A549 (cell line): ENCODE measurements at regions not wholly inside any gene's neighbourhood (a gene's known extent, or its start where the extent isn't known, plus 50 kb on each side); places are given as distances from the start of the nearest gene placed in this dataset.

Experiments used
- ATAC-seq, 2 experiments: fragments of 200-7000 bp in 1 of 2; fragments of >200 bp in 1 of 2; cut with Nextera tagmentation in 1 of 2; cut with Tn5 transposase in 1 of 2; 3 replicates each; pipeline versions ENCODE4 v1.8.0 to v1.9.1; 2018 to 2020; ENCODE audit warnings: mild to moderate bottlenecking in 1 of 2, moderate library complexity in 1 of 2
- CTCF ChIA-PET: fragments of 300-600 bp; sonication (Branson Sonifier 250); formaldehyde crosslinking; extraction: SDS; loops from one replicate; lab custom pipeline; 2021; ENCODE audit warnings: antibody characterized with exemption, inconsistent platforms; lab: Yijun Ruan, JAX
- POLR2A ChIA-PET: fragments of 350-600 bp; formaldehyde crosslinking; extraction: SDS; loops from one replicate; lab custom pipeline; 2021; ENCODE audit warnings: antibody characterized with exemption, inconsistent platforms; lab: Yijun Ruan, JAX
- DNase-seq, 2 experiments: peaks; one replicate each; pipeline versions ENCODE4 v3.0.0 to v3.0.0-alpha.2; 2011 to 2016; ENCODE audit warnings: low read depth in 1 of 2, low spot score in 1 of 2
- FAIRE-seq: peaks from 2 replicates; lab custom pipeline; 2011; peaks lifted over from hg19 to GRCh38; lab: Jason Lieb, UNC
- H3K27ac ChIP-seq, 2 experiments: fragments of >200 bp; sonication (Bioruptor Twin); formaldehyde crosslinking; 3 replicates each; pipeline ENCODE4 v1.5.1; 2016 to 2017
- H3K4me1 ChIP-seq: fragments of >200 bp; sonication (Bioruptor Twin); formaldehyde crosslinking; 3 replicates; pipeline ENCODE4 v1.6.1; 2016
- H3K4me2 ChIP-seq: fragments of >200 bp; sonication (Bioruptor Twin); formaldehyde crosslinking; 3 replicates; pipeline ENCODE4 v1.6.1; 2016
- H3K4me3 ChIP-seq: fragments of >200 bp; sonication (Bioruptor Twin); formaldehyde crosslinking; 3 replicates; pipeline ENCODE4 v1.5.1; 2016
- H3K9me3 ChIP-seq: fragments of >200 bp; sonication (Bioruptor Twin); formaldehyde crosslinking; 3 replicates; pipeline ENCODE4 v1.6.1; 2016
- CBX2 ChIP-seq: fragments of 200-600 bp; sonication (generic); IDR thresholded peaks from 2 replicates; pipeline ENCODE4 v1.6.1; 2016; ENCODE audit warnings: low read depth, mild to moderate bottlenecking, borderline replicate concordance
- CBX8 ChIP-seq: fragments of 200-600 bp; sonication (generic); IDR thresholded peaks from 2 replicates; pipeline ENCODE4 v1.6.1; 2016
- CEBPB ChIP-seq, 2 experiments: fragments of >200 bp in 1 of 2; sonication (Bioruptor Twin) in 1 of 2; formaldehyde crosslinking in 1 of 2; IDR thresholded peaks; 2 replicates each; pipeline ENCODE4 v1.6.1; 2012 to 2016
- CTCF ChIP-seq: fragments of >200 bp; sonication (Bioruptor Twin); formaldehyde crosslinking; IDR thresholded peaks from 3 replicates; pipeline ENCODE4 v1.5.1; 2016
- E2F6 ChIP-seq: IDR thresholded peaks from 2 replicates; pipeline ENCODE4 v1.6.1; 2012; ENCODE audit warnings: low read depth, borderline replicate concordance
- EHF ChIP-seq: fragments of 250-450 bp; sonication (Bioruptor Pico); IDR thresholded peaks from 2 replicates; pipeline ENCODE4 v1.5.0; 2020; ENCODE audit warnings: mild to moderate bottlenecking
- EHMT2 ChIP-seq: fragments of 200-600 bp; sonication (generic); IDR thresholded peaks from 2 replicates; pipeline ENCODE4 v1.6.1; 2016; ENCODE audit warnings: antibody characterized with exemption, low read depth, mild to moderate bottlenecking, moderate library complexity
- EP300 ChIP-seq, 2 experiments: fragments of >200 bp; sonication (Bioruptor Twin); formaldehyde crosslinking; IDR thresholded peaks; 2 replicates in 1 of 2; 3 replicates in 1 of 2; pipeline ENCODE4 v1.6.1; 2016 to 2017
- FOSB ChIP-seq: fragments of 250-450 bp; sonication (Bioruptor Pico); IDR thresholded peaks from 2 replicates; pipeline ENCODE4 v1.5.0; 2020; ENCODE audit warnings: mild to moderate bottlenecking, moderate library complexity
- HMGXB4 ChIP-seq: fragments of 250-450 bp; sonication (Bioruptor Pico); IDR thresholded peaks from 2 replicates; pipeline ENCODE4 v1.5.0; 2021; ENCODE audit warnings: mild to moderate bottlenecking, moderate library complexity, borderline replicate concordance
- HOXA7 ChIP-seq: fragments of 250-450 bp; sonication (Bioruptor Pico); IDR thresholded peaks from 2 replicates; pipeline ENCODE4 v1.5.0; 2020; ENCODE audit warnings: mild to moderate bottlenecking, moderate library complexity
- HOXB13 ChIP-seq: fragments of 250-450 bp; sonication (Bioruptor Pico); IDR thresholded peaks from 2 replicates; pipeline ENCODE4 v1.5.0; 2020; ENCODE audit warnings: low read depth, mild to moderate bottlenecking, moderate library complexity
- JUNB ChIP-seq: fragments of >200 bp; sonication (Bioruptor Twin); formaldehyde crosslinking; IDR thresholded peaks from 2 replicates; pipeline ENCODE4 v1.6.1; 2016
- MAFK ChIP-seq: fragments of 450-650 bp; IDR thresholded peaks from 2 replicates; pipeline ENCODE4 v1.6.1; 2014; ENCODE audit not compliant: partially characterized antibody
- MYC ChIP-seq: IDR thresholded peaks from 2 replicates; pipeline ENCODE4 v1.6.1; 2012; ENCODE audit warnings: mild to moderate bottlenecking, inconsistent platforms, low read length, improper control_type of control experiment, borderline replicate concordance
- PHF8 ChIP-seq: fragments of 200-600 bp; sonication (generic); IDR thresholded peaks from 2 replicates; pipeline ENCODE4 v1.6.1; 2016; ENCODE audit warnings: low read depth, mild to moderate bottlenecking, antibody characterized with exemption, moderate library complexity, borderline replicate concordance
- RAD21 ChIP-seq, 2 experiments: fragments of >200 bp in 1 of 2; sonication (Bioruptor Twin) in 1 of 2; formaldehyde crosslinking in 1 of 2; IDR thresholded peaks in 1 of 2; conservative IDR thresholded peaks in 1 of 2; 2 replicates in 1 of 2; 3 replicates in 1 of 2; pipeline ENCODE4 v1.6.1; 2012 to 2018; ENCODE audit warnings: inconsistent platforms in 1 of 2
- RARB ChIP-seq: fragments of 250-450 bp; sonication (Bioruptor Pico); IDR thresholded peaks from 2 replicates; pipeline ENCODE4 v1.8.0; 2021; ENCODE audit warnings: mild to moderate bottlenecking, moderate library complexity
- REST ChIP-seq: fragments of 200-600 bp; sonication (generic); IDR thresholded peaks from 2 replicates; pipeline ENCODE4 v1.6.1; 2016; ENCODE audit warnings: antibody characterized with exemption, mild to moderate bottlenecking, moderate library complexity
- RFX5 ChIP-seq: fragments of 450-650 bp; IDR thresholded peaks from 2 replicates; pipeline ENCODE4 v1.7.1; 2014; ENCODE audit warnings: antibody characterized with exemption, mild to moderate bottlenecking, moderate library complexity
- SREBF2 ChIP-seq: fragments of 450-650 bp; IDR thresholded peaks from 2 replicates; pipeline ENCODE4 v1.6.1; 2014; ENCODE audit warnings: mild to moderate bottlenecking, moderate library complexity
- ZC3H11A ChIP-seq: fragments of 450-650 bp; IDR thresholded peaks from 2 replicates; pipeline ENCODE4 v1.6.1; 2014; ENCODE audit warnings: antibody characterized with exemption, mild to moderate bottlenecking
- ZNF302 ChIP-seq: fragments of 250-450 bp; sonication (Bioruptor Pico); IDR thresholded peaks from 2 replicates; pipeline ENCODE4 v1.9.0; 2021; ENCODE audit warnings: inconsistent platforms, mild to moderate bottlenecking, moderate library complexity
- ZSCAN20 ChIP-seq: fragments of 250-450 bp; sonication (Bioruptor Pico); IDR thresholded peaks from 2 replicates; pipeline ENCODE4 v1.8.0; 2022; ENCODE audit warnings: mild to moderate bottlenecking, moderate library complexity
- WGBS: methylation state at CpG from one replicate; pipeline ENCODE4 v1.1.6; 2017; ENCODE audit errors: missing lambda C conversion rate; 5-methylcytosine and 5-hydroxymethylcytosine counted together

- Histone ChIP-seq H3K4me2 (no peak overlapping the region), H3K4me3 (no peak overlapping the region), H3K9me3 (no peaks in the 10 kb centered on the region), H3K27ac (no peak overlapping the region), H3K4me1 (no peaks in the 10 kb centered on the region)
- FAIRE-seq = no peak
- CTCF ChIA-PET = interaction anchor here (1.2 to 1.8 kb wide), 2 partner anchors 10 to 1834 kb away, joined by 3 to 8 read pairs; no protein-coding TSS in a partner anchor
- DNase-seq = no peak
- POLR2A ChIA-PET = no interaction called here
- 51% methylated on average over 13 of the region's 13 CpGs for whole genome bisulfite sequencing
- TF ChIP-seq SREBF2 (no peak), FOSB (CRISPR knock-in tag) (no peak), HOXB13 (CRISPR knock-in tag) (no peak), ZC3H11A (no peak), CTCF (no peak), RAD21 (conservative IDR thresholded peaks at IDR 0.05 in 1 of 2, IDR thresholded peaks at IDR 0.05 in 1 of 2) (no peak), MYC (no peak), ZNF302 (CRISPR knock-in tag) (no peak), E2F6 (no peak), EP300 (IDR thresholded peaks at IDR 0.05) (no peak), PHF8 (no peak), JUNB (no peak), REST (no peak), EHF (CRISPR knock-in tag) (no peak), CBX2 (no peak), CBX8 (no peak)
- ATAC-seq = no peak
Observed at GRCh38 chr2:219739866-219740440, 112.5 kb downstream of the SLC4A3 start.

- no peak overlapping the region for H3K4me3 ChIP-seq
- H3K4me1 ChIP-seq = no peaks in the 10 kb centered on the region
- TF ChIP-seq MAFK (no peak), CEBPB (IDR thresholded peaks at IDR 0.05) (no peak), SREBF2 (no peak), ZSCAN20 (CRISPR knock-in tag) (no peak), PHF8 (no peak), E2F6 (no peak), FOSB (CRISPR knock-in tag) (no peak), RARB (CRISPR knock-in tag) (no peak), HMGXB4 (CRISPR knock-in tag) (no peak), EHMT2 (no peak), HOXA7 (CRISPR knock-in tag) (no peak), MYC (no peak), RFX5 (no peak)
- TF ChIP-seq, all 56 proteins: peak for 0
- ATAC-seq = no peak
- DNase-seq = no peak
- ChIA-PET POLR2A (no interaction called here), CTCF (interaction anchor here (1.2 to 4.2 kb wide), 4 partner anchors 11 to 1830 kb away, joined by 3 to 17 read pairs (median 4); no protein-coding TSS in a partner anchor)
- WGBS = 6% methylated on average over 1 of the region's 1 CpG
- H3K27ac ChIP-seq = no peak overlapping the region
- H3K9me3 ChIP-seq = no peaks in the 10 kb centered on the region
- H3K4me2 ChIP-seq = no peak overlapping the region
- FAIRE-seq = no peak
Observed at GRCh38 chr2:219743548-219743947, 116.1 kb downstream of the SLC4A3 start.
